Left ventricle myocardium inferior (tissue), 1 donor: ENCODE measurements at regions not wholly inside any gene's neighbourhood (a gene's known extent, or its start where the extent isn't known, plus 50 kb on each side); places are given as distances from the start of the nearest gene placed in this dataset.

Source experiments
- DNase-seq: peaks from one replicate; pipeline ENCODE4 v3.0.0-alpha.2; 2020
- H3K27ac ChIP-seq: fragments of 200-600 bp; replicated peaks from 2 replicates; pipeline ENCODE4 v1.8.0; 2021
- H3K27me3 ChIP-seq: fragments of 200-600 bp; 2 replicates; pipeline ENCODE4 v1.8.0; 2021; ENCODE audit warnings: low read depth
- H3K36me3 ChIP-seq: fragments of 200-600 bp; 2 replicates; pipeline ENCODE4 v1.8.0; 2021
- H3K4me1 ChIP-seq: fragments of 200-600 bp; 2 replicates; pipeline ENCODE4 v1.8.0; 2021
- H3K4me3 ChIP-seq: fragments of 200-600 bp; 2 replicates; pipeline ENCODE4 v1.8.0; 2021; ENCODE audit warnings: mild to moderate bottlenecking, moderate library complexity
- H3K9me3 ChIP-seq: fragments of 200-600 bp; replicated peaks from 2 replicates; pipeline ENCODE4 v1.8.0; 2021
- CTCF ChIP-seq: fragments of 200-600 bp; IDR thresholded peaks from 2 replicates; pipeline ENCODE4 v1.8.0; 2021; ENCODE audit warnings: antibody characterized with exemption, mild to moderate bottlenecking, borderline replicate concordance
- intact Hi-C: fragments of 100-400 bp; cut with micrococcal nuclease; formaldehyde crosslinking; loops from one replicate; pipeline ENCODE4 v1.11.0; 2022
- donor health status: DM: no; HTN: yes; CAD: no; lungs with severe emphysema.

- intact Hi-C loops: no loop called here
- no peak for DNase-seq
- no peaks in the 10 kb centered on the region for H3K4me1 ChIP-seq
- H3K36me3 ChIP-seq: no peaks in the 10 kb centered on the region
- no peak overlapping the region for H3K4me3 ChIP-seq
- H3K27ac ChIP-seq: no peak overlapping the region
- no peaks in the 10 kb centered on the region for H3K27me3 ChIP-seq
- no peaks in the 10 kb centered on the region for H3K9me3 ChIP-seq
- TF ChIP-seq CTCF: no peak
Observed at GRCh38 chr21:20811702-20812101, 186.5 kb upstream of the NCAM2 start.

GRCh38 chr21:20814090-20814489 lies 184.1 kb upstream of the NCAM2 start:
- peaks cover 6% of the 10 kb centered on the region for H3K9me3 ChIP-seq
- no peak for DNase-seq
- intact Hi-C loops: no loop called here
- no peaks in the 10 kb centered on the region for H3K36me3 ChIP-seq
- no peak overlapping the region for H3K27ac ChIP-seq
- TF ChIP-seq CTCF: no peak
- H3K4me3 ChIP-seq: no peak overlapping the region
- H3K4me1 ChIP-seq: no peaks in the 10 kb centered on the region
- H3K27me3 ChIP-seq: no peaks in the 10 kb centered on the region

GRCh38 chr21:20822666-20823065 lies 175.5 kb upstream of the NCAM2 start:
- H3K4me3 ChIP-seq: no peak overlapping the region

GRCh38 chr21:20852866-20853265 lies 145.3 kb upstream of the NCAM2 start:
- H3K27ac ChIP-seq: no peak overlapping the region
- no peak for DNase-seq
- no peak for TF ChIP-seq CTCF
- H3K9me3 ChIP-seq: peaks cover 10% of the 10 kb centered on the region
- H3K36me3 ChIP-seq: no peaks in the 10 kb centered on the region
- no peak overlapping the region for H3K4me3 ChIP-seq
- H3K27me3 ChIP-seq: no peaks in the 10 kb centered on the region
- H3K4me1 ChIP-seq: no peaks in the 10 kb centered on the region
- intact Hi-C loops: no loop called here

More at GRCh38 chr21:20822666-20823065, 175.5 kb upstream of the NCAM2 start:
- intact Hi-C loops: no loop called here
- Histone ChIP-seq H3K36me3 (no peaks in the 10 kb centered on the region), H3K27ac (no peak overlapping the region), H3K4me1 (no peaks in the 10 kb centered on the region), H3K9me3 (peaks cover 2% of the 10 kb centered on the region), H3K27me3 (no peaks in the 10 kb centered on the region)
- no peak for DNase-seq
- no peak for TF ChIP-seq CTCF

GRCh38 chr21:20856926-20857325 lies 141.3 kb upstream of the NCAM2 start:
- Histone ChIP-seq H3K9me3 (peaks cover 6% of the 10 kb centered on the region), H3K27me3 (no peaks in the 10 kb centered on the region), H3K36me3 (no peaks in the 10 kb centered on the region), H3K27ac (no peak overlapping the region), H3K4me1 (no peaks in the 10 kb centered on the region), H3K4me3 (no peak overlapping the region)
- TF ChIP-seq CTCF: no peak
- intact Hi-C loops: no loop called here
- DNase-seq: no peak

DNA sequence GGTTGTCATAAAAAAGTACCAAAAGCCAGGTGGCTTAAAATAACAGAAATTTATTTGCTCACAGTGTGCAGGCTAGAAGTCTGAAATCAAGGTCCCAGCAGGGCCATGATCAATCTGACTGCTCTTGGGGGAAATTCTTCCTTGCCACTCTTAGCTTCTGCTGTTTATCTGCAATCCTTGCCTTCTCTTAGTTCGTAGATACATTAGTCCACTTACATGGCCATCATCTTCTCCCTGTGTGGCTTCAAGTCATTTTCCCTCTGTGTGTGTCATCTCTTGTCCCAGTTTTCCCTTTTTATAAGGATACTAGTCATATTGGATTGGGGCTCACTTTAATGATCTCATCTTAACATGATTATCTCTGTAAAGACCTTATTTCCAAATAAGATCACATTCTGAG lies 124.0 kb upstream of the NCAM2 start:
- Histone ChIP-seq H3K4me1 (no peaks in the 10 kb centered on the region), H3K27me3 (no peaks in the 10 kb centered on the region), H3K27ac (no peak overlapping the region), H3K4me3 (no peak overlapping the region), H3K36me3 (no peaks in the 10 kb centered on the region), H3K9me3 (no peaks in the 10 kb centered on the region)
- intact Hi-C loops: no loop called here
- DNase-seq: no peak
- TF ChIP-seq CTCF: no peak
